HEK293 (cell line): ENCODE measurements at regions not wholly inside any gene's neighbourhood (a gene's known extent, or its start where the extent isn't known, plus 50 kb on each side); places are given as distances from the start of the nearest gene placed in this dataset.

Experiments
- CTCF ChIA-PET: fragments of 350-600 bp; formaldehyde crosslinking; extraction: SDS; loops from one replicate; lab custom pipeline; 2021; ENCODE audit warnings: antibody characterized with exemption; lab: Yijun Ruan, JAX
- POLR2A ChIA-PET: fragments of 300-600 bp; formaldehyde crosslinking; extraction: SDS; loops from one replicate; lab custom pipeline; 2020; ENCODE audit warnings: antibody characterized with exemption, inconsistent platforms; lab: Yijun Ruan, JAX
- H3K27ac ChIP-seq: fragments of 200-500 bp; sonication (Bioruptor generic); 2 replicates; pipeline ENCODE4 v1.5.1; 2014; ENCODE audit warnings: low read depth, low read length, control low read depth, inconsistent platforms; ENCODE audit errors: extremely low read depth
- H3K36me3 ChIP-seq, 2 experiments: fragments of 200-500 bp in 1 of 2; sonication (Bioruptor generic) in 1 of 2; 1 replicate in 1 of 2; 2 replicates in 1 of 2; pipeline ENCODE4 v1.5.1; 2014 to 2017; ENCODE audit warnings: inconsistent platforms in 2 of 2, low read length in 2 of 2; ENCODE audit not compliant: control insufficient read depth in 2 of 2, insufficient read depth in 1 of 2
- H3K4me1 ChIP-seq: fragments of 200-500 bp; sonication (Bioruptor generic); 2 replicates; pipeline ENCODE4 v1.5.1; 2014; ENCODE audit warnings: mild to moderate bottlenecking, low read length, inconsistent platforms; ENCODE audit not compliant: control insufficient read depth, insufficient read depth
- H3K4me3 ChIP-seq: 2 replicates; pipeline ENCODE4 v1.5.1; 2011; ENCODE audit warnings: low read depth, mild to moderate bottlenecking, control low read depth, low read length, moderate library complexity
- H3K9me3 ChIP-seq: fragments of 200-500 bp; sonication (Bioruptor generic); 2 replicates; pipeline ENCODE4 v1.5.1; 2014; ENCODE audit warnings: low read depth, low read length, inconsistent platforms; ENCODE audit not compliant: control insufficient read depth, insufficient read depth
- KLF8 ChIP-seq: fragments of 450-650 bp; formaldehyde crosslinking; IDR thresholded peaks from 2 replicates; pipeline ENCODE4 v1.5.1; 2016; ENCODE audit warnings: missing biosample characterization, missing genetic modification characterization
- OSR2 ChIP-seq: fragments of 450-650 bp; formaldehyde crosslinking; IDR thresholded peaks from 2 replicates; pipeline ENCODE4 v1.5.1; 2016; ENCODE audit warnings: missing biosample characterization, missing genetic modification characterization
- ZBTB17 ChIP-seq: fragments of 450-650 bp; formaldehyde crosslinking; IDR thresholded peaks from 2 replicates; pipeline ENCODE4 v1.5.1; 2016; ENCODE audit warnings: missing biosample characterization, missing genetic modification characterization
- ZFP3 ChIP-seq: fragments of 450-650 bp; formaldehyde crosslinking; IDR thresholded peaks from 2 replicates; pipeline ENCODE4 v1.5.1; 2016; ENCODE audit warnings: low read depth, missing biosample characterization, missing genetic modification characterization
- ZNF140 ChIP-seq: fragments of 450-650 bp; formaldehyde crosslinking; IDR thresholded peaks from 2 replicates; pipeline ENCODE4 v1.5.1; 2016; ENCODE audit warnings: missing biosample characterization, missing genetic modification characterization
- ZNF157 ChIP-seq: fragments of 450-650 bp; formaldehyde crosslinking; IDR thresholded peaks from 2 replicates; pipeline ENCODE4 v1.5.1; 2016; ENCODE audit warnings: missing biosample characterization, missing genetic modification characterization
- ZNF184 ChIP-seq: fragments of 450-650 bp; IDR thresholded peaks from 2 replicates; pipeline ENCODE4 v1.5.1; 2018; ENCODE audit warnings: missing biosample characterization, mild to moderate bottlenecking, missing genetic modification characterization
- ZNF350 ChIP-seq: fragments of 450-650 bp; formaldehyde crosslinking; IDR thresholded peaks from 2 replicates; pipeline ENCODE4 v1.5.0; 2017; ENCODE audit warnings: missing biosample characterization, mild to moderate bottlenecking, missing genetic modification characterization
- ZNF366 ChIP-seq: fragments of 450-650 bp; formaldehyde crosslinking; conservative IDR thresholded peaks from 2 replicates; pipeline ENCODE4 v1.5.1; 2016; ENCODE audit warnings: missing biosample characterization, missing genetic modification characterization
- ZNF521 ChIP-seq: fragments of 450-650 bp; formaldehyde crosslinking; IDR thresholded peaks from 2 replicates; pipeline ENCODE4 v1.5.1; 2017; ENCODE audit warnings: missing biosample characterization, mild to moderate bottlenecking, missing genetic modification characterization
- ZNF529 ChIP-seq: fragments of 450-650 bp; formaldehyde crosslinking; IDR thresholded peaks from 2 replicates; pipeline ENCODE4 v1.5.1; 2017; ENCODE audit warnings: missing genetic modification characterization, missing biosample characterization; ENCODE audit not compliant: insufficient replicate concordance
- ZNF548 ChIP-seq: fragments of 450-650 bp; formaldehyde crosslinking; IDR thresholded peaks from 2 replicates; pipeline ENCODE4 v1.5.1; 2016; ENCODE audit warnings: missing biosample characterization, missing genetic modification characterization
- ZNF549 ChIP-seq: fragments of 450-650 bp; IDR thresholded peaks from 2 replicates; pipeline ENCODE4 v1.5.1; 2018; ENCODE audit warnings: missing biosample characterization, missing genetic modification characterization, mild to moderate bottlenecking, inconsistent platforms, moderate library complexity
- ZNF654 ChIP-seq: fragments of 450-650 bp; formaldehyde crosslinking; IDR thresholded peaks from 2 replicates; pipeline ENCODE4 v1.5.1; 2016; ENCODE audit warnings: low read depth, missing biosample characterization, missing genetic modification characterization
- ZNF664 ChIP-seq: fragments of 450-650 bp; formaldehyde crosslinking; IDR thresholded peaks from 2 replicates; pipeline ENCODE4 v1.5.1; 2016; ENCODE audit warnings: missing biosample characterization, missing genetic modification characterization
- TF ChIP-seq, protein P1 (sequence below): fragments of 450-650 bp; formaldehyde crosslinking; IDR thresholded peaks from 2 replicates; pipeline ENCODE4 v1.5.1; 2016; ENCODE audit warnings: missing biosample characterization, missing genetic modification characterization
- TF ChIP-seq, protein P2 (sequence below): fragments of 450-650 bp; formaldehyde crosslinking; IDR thresholded peaks from 2 replicates; pipeline ENCODE4 v1.5.1; 2016; ENCODE audit warnings: missing biosample characterization, missing genetic modification characterization

DNA sequence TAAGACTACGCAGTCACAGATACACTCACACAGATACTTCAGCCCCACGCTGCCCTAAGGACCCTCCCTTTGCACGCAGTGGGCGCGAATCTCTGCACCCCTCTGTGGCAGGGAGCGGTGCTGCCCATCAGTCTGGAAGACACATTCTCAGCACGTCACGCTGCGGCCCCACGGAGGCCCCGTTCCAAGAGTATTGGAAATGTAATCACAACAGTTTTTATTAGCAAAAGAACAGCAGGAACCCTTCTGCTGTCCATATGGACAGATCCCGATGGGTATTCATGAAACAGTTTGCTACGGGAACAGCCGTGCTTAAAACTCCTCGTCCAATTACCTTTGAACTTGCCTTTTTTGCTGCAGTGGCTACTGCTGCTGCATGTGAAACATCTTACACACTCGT lies 131.0 kb downstream of the RPS24 start (continued):
- TF ChIP-seq, protein P1, sequence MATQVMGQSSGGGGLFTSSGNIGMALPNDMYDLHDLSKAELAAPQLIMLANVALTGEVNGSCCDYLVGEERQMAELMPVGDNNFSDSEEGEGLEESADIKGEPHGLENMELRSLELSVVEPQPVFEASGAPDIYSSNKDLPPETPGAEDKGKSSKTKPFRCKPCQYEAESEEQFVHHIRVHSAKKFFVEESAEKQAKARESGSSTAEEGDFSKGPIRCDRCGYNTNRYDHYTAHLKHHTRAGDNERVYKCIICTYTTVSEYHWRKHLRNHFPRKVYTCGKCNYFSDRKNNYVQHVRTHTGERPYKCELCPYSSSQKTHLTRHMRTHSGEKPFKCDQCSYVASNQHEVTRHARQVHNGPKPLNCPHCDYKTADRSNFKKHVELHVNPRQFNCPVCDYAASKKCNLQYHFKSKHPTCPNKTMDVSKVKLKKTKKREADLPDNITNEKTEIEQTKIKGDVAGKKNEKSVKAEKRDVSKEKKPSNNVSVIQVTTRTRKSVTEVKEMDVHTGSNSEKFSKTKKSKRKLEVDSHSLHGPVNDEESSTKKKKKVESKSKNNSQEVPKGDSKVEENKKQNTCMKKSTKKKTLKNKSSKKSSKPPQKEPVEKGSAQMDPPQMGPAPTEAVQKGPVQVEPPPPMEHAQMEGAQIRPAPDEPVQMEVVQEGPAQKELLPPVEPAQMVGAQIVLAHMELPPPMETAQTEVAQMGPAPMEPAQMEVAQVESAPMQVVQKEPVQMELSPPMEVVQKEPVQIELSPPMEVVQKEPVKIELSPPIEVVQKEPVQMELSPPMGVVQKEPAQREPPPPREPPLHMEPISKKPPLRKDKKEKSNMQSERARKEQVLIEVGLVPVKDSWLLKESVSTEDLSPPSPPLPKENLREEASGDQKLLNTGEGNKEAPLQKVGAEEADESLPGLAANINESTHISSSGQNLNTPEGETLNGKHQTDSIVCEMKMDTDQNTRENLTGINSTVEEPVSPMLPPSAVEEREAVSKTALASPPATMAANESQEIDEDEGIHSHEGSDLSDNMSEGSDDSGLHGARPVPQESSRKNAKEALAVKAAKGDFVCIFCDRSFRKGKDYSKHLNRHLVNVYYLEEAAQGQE (tag by site-specific recombination) = no peak
- no peak for TF ChIP-seq ZBTB17 (tag by site-specific recombination)
- TF ChIP-seq, all 188 proteins: peak for 0

DNA sequence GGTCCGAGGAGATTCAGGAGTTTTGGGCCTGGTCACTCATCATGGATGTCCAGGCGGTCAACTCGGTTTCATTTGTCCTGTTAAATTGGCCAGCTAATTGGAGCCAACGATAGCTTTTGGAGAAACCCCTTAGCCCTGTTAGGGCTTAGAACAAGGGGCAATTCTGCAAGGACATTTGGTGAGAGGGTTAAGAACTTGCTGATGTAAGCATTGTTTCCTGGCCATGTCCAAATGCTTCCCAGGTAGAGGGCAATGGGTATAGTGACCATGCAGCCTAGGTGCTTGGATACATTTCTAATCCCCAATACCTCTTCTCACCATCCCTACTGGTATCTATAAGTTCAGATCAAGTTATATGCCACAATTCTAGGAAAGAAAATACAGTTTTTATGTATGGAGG lies 131.5 kb downstream of the RPS24 start:
- Histone ChIP-seq H3K4me1 (no peaks in the 10 kb centered on the region), H3K27ac (no peak overlapping the region), H3K9me3 (no peaks in the 10 kb centered on the region), H3K36me3 (no peaks in the 10 kb centered on the region), H3K4me3 (no peak overlapping the region)
- POLR2A ChIA-PET = no interaction called here
- CTCF ChIA-PET = interaction anchor here (7.6 kb wide), 1 partner anchor 118 kb away, joined by 73 read pairs; no protein-coding TSS in a partner anchor
- TF ChIP-seq ZNF664 (tag by site-specific recombination) = no peak
- TF ChIP-seq ZNF521 (tag by site-specific recombination) = no peak
- TF ChIP-seq ZNF548 (tag by site-specific recombination) = no peak
- TF ChIP-seq ZNF350 = no peak
- TF ChIP-seq KLF8 (tag by site-specific recombination) = no peak
- TF ChIP-seq OSR2 = no peak
- TF ChIP-seq ZNF529 (tag by site-specific recombination) = no peak
- no peak for TF ChIP-seq ZFP3 (tag by site-specific recombination)
- TF ChIP-seq ZNF549 = no peak
- no peak for TF ChIP-seq ZNF140 (tag by site-specific recombination)
- TF ChIP-seq ZNF157 (tag by site-specific recombination) = no peak
- TF ChIP-seq ZNF366 (tag by site-specific recombination) = no peak

DNA sequence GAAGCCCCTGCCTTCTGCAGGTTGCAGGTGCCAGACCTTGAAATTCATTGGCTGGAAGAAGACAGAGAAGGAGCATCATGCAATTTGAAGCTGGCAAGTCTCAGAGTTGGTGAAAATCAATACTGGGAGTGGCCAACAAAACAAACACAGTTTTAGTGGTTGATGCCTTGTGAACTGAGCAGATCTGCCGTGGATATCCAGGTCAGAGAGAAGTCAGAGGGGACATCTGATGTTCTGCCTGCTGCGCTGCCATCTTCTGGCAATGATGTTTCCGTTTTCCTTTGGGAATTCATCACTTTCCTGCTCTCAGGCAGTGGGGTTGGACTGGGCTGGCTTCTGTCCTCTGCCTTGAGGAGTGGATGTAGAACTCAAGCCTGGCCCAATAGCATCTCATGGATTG lies 132.0 kb downstream of the RPS24 start:
- POLR2A ChIA-PET = no interaction called here
- no peak overlapping the region for H3K27ac ChIP-seq
- no peaks in the 10 kb centered on the region for H3K36me3 ChIP-seq
- H3K4me1 ChIP-seq = no peaks in the 10 kb centered on the region
- H3K4me3 ChIP-seq = no peak overlapping the region
- CTCF ChIA-PET = interaction anchor here (7.6 kb wide), 1 partner anchor 118 kb away, joined by 73 read pairs; no protein-coding TSS in a partner anchor
- no peaks in the 10 kb centered on the region for H3K9me3 ChIP-seq
- TF ChIP-seq ZNF366 (tag by site-specific recombination) = no peak
- TF ChIP-seq ZNF184 = no peak
- TF ChIP-seq, protein P2, sequence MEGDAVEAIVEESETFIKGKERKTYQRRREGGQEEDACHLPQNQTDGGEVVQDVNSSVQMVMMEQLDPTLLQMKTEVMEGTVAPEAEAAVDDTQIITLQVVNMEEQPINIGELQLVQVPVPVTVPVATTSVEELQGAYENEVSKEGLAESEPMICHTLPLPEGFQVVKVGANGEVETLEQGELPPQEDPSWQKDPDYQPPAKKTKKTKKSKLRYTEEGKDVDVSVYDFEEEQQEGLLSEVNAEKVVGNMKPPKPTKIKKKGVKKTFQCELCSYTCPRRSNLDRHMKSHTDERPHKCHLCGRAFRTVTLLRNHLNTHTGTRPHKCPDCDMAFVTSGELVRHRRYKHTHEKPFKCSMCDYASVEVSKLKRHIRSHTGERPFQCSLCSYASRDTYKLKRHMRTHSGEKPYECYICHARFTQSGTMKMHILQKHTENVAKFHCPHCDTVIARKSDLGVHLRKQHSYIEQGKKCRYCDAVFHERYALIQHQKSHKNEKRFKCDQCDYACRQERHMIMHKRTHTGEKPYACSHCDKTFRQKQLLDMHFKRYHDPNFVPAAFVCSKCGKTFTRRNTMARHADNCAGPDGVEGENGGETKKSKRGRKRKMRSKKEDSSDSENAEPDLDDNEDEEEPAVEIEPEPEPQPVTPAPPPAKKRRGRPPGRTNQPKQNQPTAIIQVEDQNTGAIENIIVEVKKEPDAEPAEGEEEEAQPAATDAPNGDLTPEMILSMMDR (tag by site-specific recombination) = peak; percentile 28; the same call in 1 of the 2 replicates
- TF ChIP-seq ZNF654 (tag by site-specific recombination) = peak; percentile 21; the same call in 1 of the 2 replicates
